Fibroblast of the aortic adventitia (primary cell): ENCODE measurements at regions not wholly inside any gene's neighbourhood (a gene's known extent, or its start where the extent isn't known, plus 50 kb on each side); places are given as distances from the start of the nearest gene placed in this dataset.
A peak's percentile ranks its signal among the peaks of the same experiment; 100 is the strongest.

ENCODE experiments used
- DNase-seq: peaks from one replicate; pipeline ENCODE4 v3.0.0-alpha.2; 2010; ENCODE audit warnings: low read depth
- H3K4me3 ChIP-seq: 2 replicates; pipeline ENCODE4 v1.5.1; 2011; ENCODE audit warnings: low read depth, mild to moderate bottlenecking, control low read depth, low read length, moderate library complexity
- CTCF ChIP-seq: IDR thresholded peaks from 2 replicates; pipeline ENCODE4 v1.5.1; 2011; ENCODE audit warnings: mild to moderate bottlenecking, low read length, control low read depth, inconsistent platforms; ENCODE audit not compliant: insufficient read depth

GRCh38 chr1:213933336-213933735 lies 54.4 kb upstream of the PROX1 start:
- no peak for DNase-seq
- no peak overlapping the region for H3K4me3 ChIP-seq
- no peak for TF ChIP-seq CTCF

- peak; percentile 4 for DNase-seq
- H3K4me3 ChIP-seq = no peak overlapping the region
- no peak for TF ChIP-seq CTCF
Measured at GRCh38 chr1:213934649-213935048, 53.1 kb upstream of the PROX1 start.

GRCh38 chr1:213936571-213936970 lies 51.2 kb upstream of the PROX1 start:
- no peak overlapping the region for H3K4me3 ChIP-seq
- TF ChIP-seq CTCF = no peak
- no peak for DNase-seq
